T47D (cell line): ENCODE measurements at regions not wholly inside any gene's neighbourhood (a gene's known extent, or its start where the extent isn't known, plus 50 kb on each side); places are given as distances from the start of the nearest gene placed in this dataset.
"Not testable (repeated sequence)": the region's sequence is repeated elsewhere in the genome, so short reads cannot be mapped to it uniquely, and the experiment has no call there.

Experiments used
- DNase-seq, 2 experiments: peaks; one replicate each; pipeline versions ENCODE4 v3.0.0 to v3.0.0-alpha.2; 2011 to 2012; ENCODE audit warnings: low read depth in 1 of 2, low spot score in 1 of 2
- in situ Hi-C: cut with HindIII; loops from 2 replicates; pipeline ENCODE4 v1.10.0; 2016; ENCODE audit warnings: low sequenced_read_pairs, low pct_unique_long_range_greater_than_20kb

GRCh38 chr13:46437808-46438404 lies 50.9 kb upstream of the RUBCNL start:
- not testable (repeated sequence) for DNase-seq

More at GRCh38 chr13:46437808-46438404, 50.9 kb upstream of the RUBCNL start:
- in situ Hi-C loops = not testable (repeated sequence)
